AG08396 (cell line): ENCODE measurements at regions not wholly inside any gene's neighbourhood (a gene's known extent, or its start where the extent isn't known, plus 50 kb on each side); places are given as distances from the start of the nearest gene placed in this dataset.

Experiments
- DNase-seq: peaks from one replicate; pipeline ENCODE4 v3.0.0; 2012; ENCODE audit warnings: low spot score, mixed read lengths

DNA sequence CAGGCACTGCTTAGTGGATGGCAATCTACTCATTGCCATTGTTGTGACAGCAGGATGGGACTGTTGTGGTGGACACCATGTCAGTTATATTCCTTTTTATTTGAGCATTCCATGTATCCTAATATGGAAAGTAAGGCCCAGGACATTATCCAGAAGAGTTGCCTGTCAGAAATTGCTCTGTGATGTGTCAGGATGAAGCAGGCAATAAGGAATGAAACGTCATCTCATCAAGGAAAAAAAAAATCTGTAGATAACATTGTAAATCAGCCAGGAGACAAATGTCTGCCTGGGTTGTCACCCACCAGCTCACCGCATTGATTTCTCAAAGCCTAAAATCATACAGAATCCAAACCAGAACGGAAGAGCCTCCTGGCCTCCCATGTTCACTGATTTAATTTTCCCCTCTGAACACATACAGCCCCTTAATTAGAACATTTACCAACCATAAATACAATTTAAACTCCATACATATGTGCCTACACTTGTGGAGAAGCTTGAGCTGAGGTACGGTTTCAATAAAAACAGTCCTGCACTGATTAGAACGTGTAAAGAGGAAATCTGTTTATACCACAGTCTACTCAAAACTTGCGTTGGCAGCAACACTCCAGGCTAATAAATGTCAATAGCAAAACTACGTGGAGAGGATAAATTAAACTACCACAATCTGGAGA lies 73.9 kb downstream of the FOXD1 start:
- DNase-seq, result peak; percentile 51

DNA sequence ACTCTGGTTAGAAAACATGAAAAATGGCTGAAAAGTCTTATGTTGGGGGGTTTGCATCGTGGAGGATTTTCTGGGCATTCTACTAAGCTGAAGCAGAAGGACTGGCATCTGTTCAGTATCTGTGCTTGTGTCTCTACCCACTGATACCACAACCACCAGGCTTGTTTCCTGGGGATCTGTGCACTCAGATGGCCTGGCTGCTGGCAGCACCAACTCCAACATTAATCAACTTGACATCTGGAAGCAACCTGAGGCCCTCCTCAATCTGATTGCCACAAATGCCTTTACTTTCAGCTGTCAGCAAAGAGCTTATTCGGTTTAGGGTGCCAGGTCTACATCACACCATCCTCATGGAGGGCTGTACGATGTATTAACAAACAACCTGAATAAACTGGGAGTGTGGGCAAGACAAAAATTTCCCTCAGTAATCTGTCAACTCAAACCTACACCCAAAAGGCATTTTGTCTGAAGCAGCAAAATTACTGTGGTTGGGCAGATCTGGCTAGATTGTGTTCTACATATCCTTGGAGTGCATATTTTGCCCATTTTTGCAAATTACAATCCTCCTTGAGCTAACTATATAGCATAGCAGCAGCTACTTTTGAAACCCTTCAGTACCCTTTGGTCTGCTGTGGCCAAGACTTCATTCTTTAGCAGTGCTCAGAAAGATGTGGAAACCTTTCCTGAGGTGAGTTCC lies 74.6 kb downstream of the FOXD1 start:
- DNase-seq, result no peak

DNA sequence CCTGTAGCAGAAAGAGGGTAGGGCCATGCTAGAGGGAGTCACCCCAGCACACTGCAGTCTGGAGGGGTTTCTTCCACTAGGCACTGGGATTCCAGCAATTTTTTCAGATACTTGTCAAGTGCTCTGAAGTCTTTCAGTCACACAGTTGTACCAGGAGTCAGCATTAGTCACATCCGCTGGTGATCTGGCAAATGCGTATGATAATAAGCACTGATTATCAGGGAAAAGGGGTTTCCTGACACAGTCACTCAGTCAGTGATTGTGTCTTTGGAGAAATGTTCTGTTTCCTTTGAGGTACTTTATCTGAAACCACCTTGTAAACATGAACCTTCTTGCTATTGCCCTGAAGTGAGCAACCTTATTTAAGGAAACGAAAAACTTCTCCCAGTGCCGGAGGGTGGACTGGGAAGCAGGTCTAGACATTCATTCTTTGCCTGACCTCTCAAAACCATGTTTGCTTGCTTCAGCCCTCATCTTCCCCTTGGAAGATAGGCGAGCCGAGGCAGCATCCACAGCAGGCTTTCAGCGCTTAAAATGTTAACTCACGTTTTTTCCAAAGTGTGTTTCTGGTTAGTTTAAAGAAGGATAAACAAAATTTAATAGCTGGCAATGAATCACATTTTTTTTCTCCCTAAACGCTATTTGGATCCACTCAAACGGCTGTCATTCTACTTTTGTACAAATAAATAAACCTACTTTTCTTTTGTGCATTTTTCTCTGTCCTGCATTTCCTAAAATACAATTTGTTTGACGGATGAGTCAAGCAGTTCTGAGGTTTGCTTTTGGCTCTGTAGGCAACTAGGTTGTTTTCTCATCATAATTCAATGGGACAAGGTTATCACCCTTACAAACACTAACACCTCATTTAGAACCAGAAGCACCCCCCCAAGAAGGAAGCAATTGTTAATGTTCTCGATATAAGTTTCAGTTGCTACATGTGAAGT lies 77.7 kb downstream of the FOXD1 start:
- peak; percentile 64 for DNase-seq

DNA sequence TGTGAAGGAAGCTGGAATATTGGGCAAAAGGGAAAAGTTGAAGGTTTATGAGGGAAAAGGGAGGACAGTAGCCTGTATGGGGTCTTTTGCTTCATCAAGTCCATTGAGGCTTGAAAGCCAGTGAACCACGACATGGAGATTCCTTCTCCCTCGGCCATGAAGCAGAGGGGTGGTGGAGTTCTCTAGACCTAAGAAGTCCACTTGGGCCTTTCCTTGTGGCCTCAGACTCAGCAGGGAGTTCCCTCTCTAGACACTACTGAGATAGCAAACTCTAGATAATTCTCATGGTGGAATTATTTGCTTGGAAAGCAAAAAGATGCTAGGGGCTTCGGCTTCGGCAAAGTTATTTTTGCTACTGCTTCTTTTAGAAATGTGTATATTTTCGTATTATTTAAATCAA lies 78.5 kb downstream of the FOXD1 start:
- DNase-seq, result no peak

DNA sequence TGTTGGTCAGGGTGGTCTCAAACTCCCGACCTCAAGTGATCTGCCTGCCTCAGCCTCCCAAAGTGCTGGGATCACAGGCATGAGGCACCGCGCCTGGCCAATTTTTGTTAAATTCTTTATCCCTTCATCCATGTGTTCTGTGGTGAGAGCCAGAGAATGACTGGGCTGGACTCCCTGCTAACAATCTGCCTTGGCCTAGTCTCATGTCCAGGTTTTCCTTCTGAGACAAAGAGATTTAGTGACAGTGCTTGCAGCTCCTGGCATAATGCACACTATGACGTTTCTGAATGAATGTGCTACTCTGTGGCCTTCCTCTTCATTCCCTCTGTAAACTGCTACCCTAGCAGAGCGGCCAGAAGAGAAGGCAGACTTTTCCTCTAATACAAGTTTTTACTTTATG lies 79.3 kb downstream of the FOXD1 start:
- DNase-seq, result no peak

DNA sequence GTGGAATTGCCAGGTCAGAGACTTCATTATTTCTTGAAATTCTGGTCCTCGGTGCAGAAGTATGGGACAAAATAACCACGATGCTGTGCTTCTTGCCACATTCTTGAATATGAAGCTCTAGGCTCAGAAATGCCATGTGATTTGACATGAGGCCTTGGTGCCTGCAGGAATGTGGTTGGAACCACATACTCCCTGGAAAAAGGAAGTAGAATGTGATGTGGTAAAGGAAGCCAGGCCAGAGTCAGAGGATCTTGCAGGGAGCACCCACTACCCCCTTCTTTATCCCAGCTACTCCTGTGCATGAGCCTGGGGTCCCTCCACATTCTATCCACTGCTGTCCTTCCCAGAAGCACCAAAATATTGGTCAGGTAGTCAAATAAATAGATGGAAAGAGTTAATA lies 80.9 kb downstream of the FOXD1 start:
- no peak for DNase-seq

DNA sequence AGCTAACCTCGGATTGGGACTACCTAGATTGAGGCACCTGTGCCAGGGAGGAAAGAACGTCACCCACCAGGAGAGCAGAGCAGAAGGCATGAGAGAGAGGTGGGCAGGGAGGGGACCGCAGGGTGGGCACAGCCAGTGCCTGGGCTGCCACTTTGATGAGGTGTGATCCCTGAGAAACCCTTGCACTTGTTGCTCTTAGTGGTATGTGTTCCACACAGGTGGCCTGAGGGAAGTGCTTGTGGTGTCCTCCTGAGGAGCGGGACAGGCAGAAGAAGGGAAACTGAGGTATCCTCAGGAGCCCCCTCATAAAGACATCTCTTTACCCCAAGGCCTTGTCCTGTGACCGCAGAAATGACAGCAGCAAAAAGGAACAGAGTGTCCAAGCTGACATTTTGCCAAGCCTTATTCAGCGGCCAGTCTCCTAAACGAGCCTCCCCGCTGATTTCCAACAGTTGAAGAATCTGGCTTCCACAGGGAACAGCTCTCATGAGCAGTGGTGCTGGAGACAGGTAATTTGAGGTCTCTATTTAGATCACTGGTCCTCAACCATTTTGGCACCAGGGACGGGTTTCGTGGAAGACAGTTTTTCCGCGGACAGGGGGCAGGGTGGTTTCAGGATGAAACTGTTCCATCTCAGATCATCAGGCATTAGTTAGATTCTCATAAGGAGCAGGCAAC lies 82.4 kb downstream of the FOXD1 start:
- no peak for DNase-seq

DNA sequence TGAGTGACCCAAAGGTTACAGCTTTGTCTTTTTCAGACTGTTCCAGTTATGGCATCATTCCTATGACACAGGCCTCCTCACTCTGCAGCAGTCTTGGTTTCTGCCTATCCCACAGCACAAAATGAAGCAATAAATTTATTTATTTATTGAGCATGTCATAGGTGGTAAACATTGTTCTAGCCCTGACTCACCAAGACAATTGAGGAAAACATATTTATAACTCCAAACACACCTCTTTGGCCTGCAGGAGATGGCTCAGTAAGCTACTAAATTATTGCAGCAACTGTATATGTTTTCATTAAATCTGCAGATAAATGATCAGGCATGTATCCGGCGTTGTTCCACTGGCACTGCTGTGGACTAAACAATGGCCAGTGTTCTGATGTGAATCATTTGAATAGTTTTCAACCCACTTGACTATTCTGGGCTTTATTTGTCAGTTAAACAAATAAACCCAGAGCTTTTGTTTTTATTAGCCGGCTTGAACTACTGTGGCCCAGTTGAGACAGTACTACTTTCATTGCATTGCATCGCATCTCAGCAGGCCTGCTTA lies 83.2 kb downstream of the FOXD1 start:
- DNase-seq, result peak; percentile 63

DNA sequence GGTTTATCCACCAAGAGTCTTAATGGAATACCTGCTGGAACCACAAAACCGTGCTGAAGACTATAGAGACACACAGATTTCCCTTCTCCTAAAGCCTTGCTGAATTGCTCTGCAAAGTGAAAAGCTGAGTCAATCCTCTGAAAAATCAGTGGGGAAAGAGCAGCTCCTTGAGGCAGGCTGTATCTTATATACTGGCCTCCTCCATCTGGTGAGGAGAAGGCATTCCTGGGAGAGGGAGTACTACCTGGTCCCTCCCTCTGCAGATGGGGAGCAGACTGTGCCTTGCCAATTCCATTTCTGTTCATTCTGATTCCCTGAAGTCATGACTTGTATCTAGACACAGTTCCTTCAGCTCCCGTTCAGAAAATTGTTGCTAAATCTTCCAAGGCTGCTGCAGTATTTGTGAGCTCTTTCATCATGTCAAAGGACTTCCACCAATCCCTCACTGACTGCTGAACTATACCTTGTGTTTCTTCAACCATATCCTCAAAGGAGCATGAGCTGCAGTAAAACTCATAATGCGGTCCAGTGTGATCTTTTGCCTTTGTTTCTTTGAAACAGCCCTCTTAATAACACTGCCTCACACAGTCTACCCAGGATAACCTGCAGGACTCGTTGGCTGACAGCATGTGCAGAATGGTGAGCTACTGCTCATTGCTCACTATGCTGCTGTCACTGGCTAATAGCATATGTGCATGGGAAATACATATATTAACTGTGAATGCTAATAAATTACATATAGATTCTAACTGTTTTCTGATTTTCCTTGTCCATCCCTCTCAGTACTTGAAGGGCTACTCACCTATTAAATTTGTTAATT lies 84.5 kb downstream of the FOXD1 start:
- peak; percentile 31 for DNase-seq

DNA sequence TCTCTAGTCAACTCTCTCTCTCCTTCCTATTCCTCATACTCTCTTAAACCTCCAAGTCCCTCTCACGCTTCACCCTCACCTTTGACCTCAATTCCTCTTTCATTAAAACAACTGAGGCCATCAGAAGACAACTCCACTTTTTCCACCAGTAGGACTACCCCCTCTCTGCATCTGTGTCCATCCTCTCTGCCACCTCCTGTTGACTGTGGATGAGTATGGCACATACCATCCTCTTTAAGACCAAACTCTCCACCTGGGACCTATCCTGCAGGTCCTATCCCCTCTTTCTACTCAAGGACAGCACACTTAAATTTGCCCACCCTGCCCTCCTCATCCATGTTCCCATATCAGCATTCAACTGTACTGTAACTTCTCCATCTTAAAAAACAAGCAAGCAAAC lies 89.2 kb downstream of the FOXD1 start:
- DNase-seq, result no peak

DNA sequence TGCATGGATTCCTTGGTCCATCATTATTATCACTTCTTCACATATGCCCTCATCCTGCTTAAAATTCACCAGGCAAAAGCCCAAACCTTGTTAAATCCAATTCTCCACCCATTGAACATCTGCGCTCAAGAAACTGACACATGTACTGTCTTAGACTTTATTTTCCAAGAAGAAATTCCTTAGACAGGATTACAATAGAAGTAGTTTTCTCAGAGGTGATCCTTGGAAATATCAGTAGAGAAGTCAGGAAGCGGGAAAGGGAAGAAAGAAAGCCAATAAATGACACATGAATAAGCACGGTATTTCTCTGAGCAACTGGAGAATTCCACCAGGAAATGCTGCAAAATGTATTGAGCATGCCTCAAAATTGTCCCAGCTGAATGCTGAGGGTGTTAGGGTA lies 90.2 kb downstream of the FOXD1 start:
- no peak for DNase-seq

DNA sequence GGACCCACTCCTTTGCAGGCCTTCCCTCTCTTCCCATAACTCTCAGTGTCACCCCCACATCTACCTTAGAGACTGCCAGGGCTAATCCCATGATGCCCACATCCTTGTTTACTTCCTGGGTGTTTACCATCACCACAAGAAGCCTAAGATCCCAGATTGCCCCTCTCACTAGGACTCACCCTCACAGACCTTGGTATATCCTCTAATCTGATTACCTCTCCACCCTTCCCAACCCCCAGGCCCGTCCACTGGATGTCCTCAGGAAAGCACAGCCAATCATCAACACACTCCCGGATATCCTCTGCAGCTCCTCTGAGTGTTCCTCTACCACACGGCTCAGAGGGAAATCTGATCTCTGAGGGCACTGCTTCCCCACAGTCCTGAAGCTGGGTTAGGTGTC lies 91.0 kb downstream of the FOXD1 start:
- DNase-seq, result no peak

DNA sequence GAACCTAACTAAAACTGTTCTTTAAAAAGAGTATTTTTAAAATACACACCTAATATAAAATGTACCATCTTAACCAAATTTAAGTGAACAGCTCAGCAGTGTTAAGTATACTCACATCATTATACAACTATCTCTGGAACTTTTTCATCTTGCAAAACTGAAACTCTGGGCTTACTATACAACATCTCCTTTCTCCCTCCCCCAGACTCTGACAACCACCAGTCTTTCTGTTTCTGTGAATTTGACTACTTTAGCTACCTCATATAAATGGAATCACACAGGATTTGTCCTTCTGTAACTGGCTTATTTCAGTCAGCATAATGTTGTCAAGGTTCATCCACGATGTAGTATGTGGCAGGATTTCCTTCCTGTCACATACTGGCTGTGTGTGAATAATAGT lies 93.5 kb downstream of the FOXD1 start:
- no peak for DNase-seq

DNA sequence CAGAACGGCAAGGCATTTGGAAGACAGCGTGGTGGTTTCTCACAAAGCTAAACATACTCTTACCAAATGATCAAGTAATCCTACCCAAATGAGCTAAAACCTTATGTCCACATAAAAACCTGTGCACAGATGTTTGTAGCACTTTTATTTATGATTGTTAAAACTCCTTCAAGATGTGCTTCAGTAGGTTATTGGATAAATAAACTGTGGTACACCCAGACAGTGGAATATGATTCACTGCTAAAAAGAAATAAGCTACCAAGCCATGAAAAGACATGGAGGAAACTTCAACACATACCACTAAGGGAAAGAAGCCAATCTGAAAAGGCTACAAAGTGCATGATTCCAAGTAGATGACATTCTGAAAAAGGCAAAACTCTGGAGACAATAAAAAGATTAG lies 94.2 kb downstream of the FOXD1 start:
- DNase-seq, result no peak

DNA sequence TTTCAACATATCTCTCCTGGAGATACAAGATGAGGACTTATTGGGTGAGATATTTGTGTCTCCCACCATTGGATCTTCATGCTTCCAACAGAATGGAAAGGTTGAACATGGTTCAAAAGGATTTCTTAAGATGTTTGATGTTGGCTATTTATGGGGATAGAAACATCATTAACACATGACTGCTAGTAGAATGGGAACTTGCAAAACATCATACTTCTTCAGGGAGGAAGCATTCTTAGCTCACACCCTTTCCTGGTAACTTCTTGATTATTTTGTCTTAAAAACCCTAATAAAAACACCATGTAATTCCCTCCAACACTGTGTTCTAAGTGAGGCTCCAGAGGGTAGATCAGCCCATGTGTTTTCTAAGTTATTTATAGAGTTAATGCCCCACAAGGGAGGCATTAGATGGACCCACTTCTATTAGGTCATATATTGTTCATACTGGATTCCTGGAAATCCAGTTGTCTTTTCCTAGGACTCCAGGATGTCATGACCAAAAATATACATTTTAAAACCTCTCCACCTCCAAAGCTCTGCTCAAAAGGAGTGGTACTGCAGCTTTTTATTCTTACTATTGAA lies 95.8 kb downstream of the FOXD1 start:
- no peak for DNase-seq

DNA sequence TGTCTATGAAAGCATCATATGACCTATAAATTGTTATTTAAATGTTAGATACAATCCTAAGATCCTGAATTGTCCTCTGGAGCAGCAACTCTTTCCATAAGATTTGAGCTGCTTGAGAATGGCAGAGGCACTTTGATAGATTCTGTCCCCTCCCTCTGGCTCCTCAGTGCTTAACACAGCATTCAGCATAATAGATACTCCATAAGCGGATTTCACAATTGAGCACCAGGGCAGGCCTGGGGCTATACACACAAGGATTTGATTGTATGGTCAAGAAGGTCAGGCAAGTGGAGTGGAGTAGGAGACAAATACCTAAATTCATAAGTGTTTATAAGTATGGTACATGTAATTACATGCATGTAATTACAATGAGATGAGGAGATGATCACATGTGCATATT lies 96.3 kb downstream of the FOXD1 start:
- DNase-seq, result no peak

DNA sequence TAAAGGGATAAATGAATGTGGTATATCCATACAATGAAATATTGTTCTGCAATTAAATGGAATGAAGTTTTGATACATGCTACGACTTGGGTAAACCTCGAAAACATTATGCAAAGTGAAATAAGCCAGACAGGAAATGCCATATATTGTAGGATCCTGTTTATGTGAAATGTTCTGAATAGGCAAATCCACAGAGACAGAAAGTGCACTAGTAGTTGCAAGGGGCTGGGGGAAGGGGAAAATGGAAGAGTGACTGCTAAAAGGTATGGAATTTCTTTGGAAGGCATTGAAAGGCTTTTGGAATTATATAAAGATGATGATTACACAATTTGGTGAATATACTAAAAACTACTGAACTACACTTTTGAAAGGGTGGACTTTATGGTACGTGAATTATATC lies 97.0 kb downstream of the FOXD1 start:
- no peak for DNase-seq

DNA sequence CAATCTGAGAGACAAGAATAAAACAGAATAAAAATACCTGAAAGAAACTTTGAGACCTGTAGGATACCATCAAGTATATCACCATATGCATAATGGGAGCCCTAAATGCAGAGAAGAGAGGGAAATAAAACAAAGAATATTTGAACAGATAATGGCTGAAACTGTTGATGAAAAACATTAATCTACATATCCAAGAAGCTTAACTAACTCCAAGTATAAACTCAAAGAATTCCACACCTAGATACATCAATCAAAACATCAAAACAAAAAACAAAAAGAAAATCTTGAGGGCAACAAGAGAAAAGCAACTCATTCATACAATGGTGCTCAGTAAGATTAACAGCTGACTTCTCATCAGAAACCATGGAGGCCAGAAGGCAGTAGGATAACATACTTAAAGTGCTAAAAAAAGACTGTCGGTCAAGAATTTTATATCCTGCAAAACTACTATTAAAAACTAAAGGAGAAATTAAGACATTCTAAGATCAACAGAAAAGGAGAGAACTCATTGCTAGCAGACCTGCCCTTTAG lies 101.6 kb downstream of the FOXD1 start:
- DNase-seq, result no peak

DNA sequence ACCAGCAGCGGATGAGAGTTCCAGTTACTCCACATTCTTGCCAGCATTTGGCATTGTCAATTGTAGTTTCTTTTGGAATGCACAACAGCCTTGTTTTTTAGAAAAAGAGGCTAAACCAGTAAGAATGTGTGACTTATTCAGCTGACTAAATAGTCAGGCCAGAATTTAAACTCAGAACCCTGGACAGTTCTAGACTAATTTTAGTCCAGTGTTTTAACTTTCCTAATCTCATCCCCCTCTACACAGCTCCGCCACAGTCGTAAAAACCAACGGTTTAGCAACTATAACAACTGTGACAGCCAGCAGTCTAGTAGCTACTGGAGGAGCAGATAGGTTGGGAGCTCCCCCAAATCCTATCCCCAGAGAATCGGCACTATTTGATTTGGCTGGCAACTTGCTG lies 103.7 kb downstream of the FOXD1 start:
- no peak for DNase-seq

DNA sequence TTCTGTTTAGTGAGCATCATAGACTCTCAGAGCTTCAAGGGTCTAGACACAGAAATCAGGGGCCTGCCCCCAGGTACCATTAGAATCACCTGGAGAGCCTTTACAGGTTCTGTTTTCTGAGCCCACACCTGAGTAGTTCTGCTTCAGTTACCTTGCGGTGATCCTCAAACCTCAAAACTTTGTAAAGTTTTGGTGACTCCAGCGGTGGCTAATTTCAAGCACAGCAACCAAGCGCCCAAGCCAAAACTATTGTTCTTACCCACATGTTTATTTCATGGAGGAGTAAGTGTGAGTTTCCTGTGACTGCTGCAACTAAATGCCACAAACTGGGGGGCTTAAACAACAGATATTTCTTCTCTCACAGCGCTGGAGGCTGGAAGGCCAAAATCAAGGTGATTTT lies 108.9 kb downstream of the FOXD1 start:
- no peak for DNase-seq
